CD14-positive monocyte (primary cell): ENCODE measurements at regions not wholly inside any gene's neighbourhood (a gene's known extent, or its start where the extent isn't known, plus 50 kb on each side); places are given as distances from the start of the nearest gene placed in this dataset.

ENCODE experiments used
- DNase-seq, 3 donors: peaks; one replicate each; pipeline ENCODE4 v3.0.0-alpha.2; 2011 to 2022
- H2AFZ ChIP-seq: 2 replicates; pipeline ENCODE4 v1.6.0; 2012; ENCODE audit warnings: mild to moderate bottlenecking, low read depth, low read length, inconsistent platforms; ENCODE audit not compliant: insufficient read depth, poor library complexity, severe bottlenecking
- H3K27ac ChIP-seq, 2 donors: 1 replicate in 1 of 2; 2 replicates in 1 of 2; pipeline ENCODE4 v1.5.1; 2012 to 2013; ENCODE audit warnings: low read length in 2 of 2, control low read depth in 1 of 2, inconsistent platforms in 1 of 2, low read depth in 1 of 2, mild to moderate bottlenecking in 1 of 2
- H3K27me3 ChIP-seq, 2 donors: one replicate each; pipeline versions ENCODE4 v1.6.0 to v1.6.1; 2011 to 2013; ENCODE audit warnings: low read length in 2 of 2; ENCODE audit not compliant: control insufficient read depth in 2 of 2, insufficient read depth in 2 of 2
- H3K36me3 ChIP-seq, 2 donors: replicated peaks in 1 of 2; 1 replicate in 1 of 2; 2 replicates in 1 of 2; pipeline versions ENCODE4 v1.5.1 to v1.6.1; 2012 to 2013; ENCODE audit warnings: low read length in 2 of 2, control low read depth in 1 of 2, inconsistent platforms in 1 of 2, mild to moderate bottlenecking in 1 of 2; ENCODE audit not compliant: insufficient read depth in 2 of 2, control insufficient read depth in 1 of 2
- H3K4me1 ChIP-seq, 2 donors: 1 replicate in 1 of 2; 2 replicates in 1 of 2; pipeline versions ENCODE4 v1.5.1 to v1.6.1; 2012 to 2013; ENCODE audit warnings: low read length in 2 of 2, control low read depth in 1 of 2, inconsistent platforms in 1 of 2, mild to moderate bottlenecking in 1 of 2, moderate library complexity in 1 of 2; ENCODE audit not compliant: insufficient read depth in 2 of 2, control insufficient read depth in 1 of 2
- H3K4me2 ChIP-seq: replicated peaks from 2 replicates; pipeline ENCODE3; 2012; ENCODE audit warnings: low read length, moderate library complexity, mild to moderate bottlenecking; ENCODE audit not compliant: poor library complexity, severe bottlenecking; ENCODE audit errors: extremely low read depth
- H3K4me3 ChIP-seq, 3 experiments: fragments of 200-600 bp in 1 of 3; sonication (generic) in 1 of 3; replicated peaks in 1 of 3; 1 replicate in 2 of 3; 2 replicates in 1 of 3; pipeline ENCODE4 v1.5.1; 2011 to 2013; ENCODE audit warnings: low read length in 3 of 3, mild to moderate bottlenecking in 3 of 3, control low read depth in 2 of 3, low read depth in 2 of 3, inconsistent platforms in 1 of 3, moderate library complexity in 1 of 3
- H3K79me2 ChIP-seq: 2 replicates; pipeline ENCODE4 v1.6.0; 2012; ENCODE audit warnings: mild to moderate bottlenecking, control low read depth, inconsistent platforms, low read length, moderate library complexity; ENCODE audit not compliant: insufficient read depth
- H3K9ac ChIP-seq: 2 replicates; pipeline ENCODE4 v1.6.0; 2017; ENCODE audit warnings: low read length, mild to moderate bottlenecking; ENCODE audit not compliant: insufficient read depth, poor library complexity, severe bottlenecking
- H3K9me3 ChIP-seq, 2 donors: replicated peaks in 1 of 2; 1 replicate in 1 of 2; 2 replicates in 1 of 2; pipeline versions ENCODE4 v1.5.1 to v1.6.1; 2012 to 2013; ENCODE audit warnings: low read length in 2 of 2, control low read depth in 1 of 2; ENCODE audit not compliant: control insufficient read depth in 1 of 2, insufficient read depth in 1 of 2
- H4K20me1 ChIP-seq: 2 replicates; pipeline ENCODE4 v1.6.0; 2012; ENCODE audit warnings: mild to moderate bottlenecking, low read length, control low read depth, moderate library complexity; ENCODE audit not compliant: insufficient read depth
- H3K27ac Mint-ChIP-seq, 7 donors: one replicate each; pipeline ENCODE4 v1.8.0; 2020; ENCODE audit warnings: mild to moderate bottlenecking in 7 of 7, mixed read lengths in 7 of 7, moderate library complexity in 6 of 7, inconsistent platforms in 2 of 7
- H3K27me3 Mint-ChIP-seq, 3 donors: one replicate each; pipeline ENCODE4 v1.8.0; 2021 to 2022; ENCODE audit warnings: low read depth in 3 of 3, mild to moderate bottlenecking in 3 of 3, mixed read lengths in 3 of 3, moderate library complexity in 3 of 3, inconsistent platforms in 1 of 3
- H3K36me3 Mint-ChIP-seq, 2 donors: one replicate each; pipeline ENCODE4 v1.8.0; 2020; ENCODE audit warnings: mixed read lengths in 2 of 2, inconsistent platforms in 1 of 2, mild to moderate bottlenecking in 1 of 2
- H3K4me1 Mint-ChIP-seq: one replicate; pipeline ENCODE4 v1.8.0; 2020; ENCODE audit warnings: mild to moderate bottlenecking, mixed read lengths
- H3K4me3 Mint-ChIP-seq, 2 donors: one replicate each; pipeline ENCODE4 v1.8.0; 2020; ENCODE audit warnings: mild to moderate bottlenecking in 2 of 2, mixed read lengths in 2 of 2, moderate library complexity in 1 of 2
- H3K9me3 Mint-ChIP-seq, 7 donors: one replicate each; pipeline ENCODE4 v1.8.0; 2020 to 2022; ENCODE audit warnings: mixed read lengths in 7 of 7, mild to moderate bottlenecking in 6 of 7, moderate library complexity in 6 of 7, inconsistent platforms in 2 of 7
- CTCF ChIP-seq: fragments of 200-600 bp; IDR thresholded peaks from one replicate; pipeline ENCODE4 v1.8.0; 2022; ENCODE audit warnings: antibody characterized with exemption, mild to moderate bottlenecking
- WGBS: methylation state at CpG from one replicate; pipeline ENCODE4 v1.1.5; 2013; ENCODE audit warnings: missing lambda C conversion rate; ENCODE audit not compliant: insufficient coverage; 5-methylcytosine and 5-hydroxymethylcytosine counted together
- intact Hi-C, 2 donors: fragments of 100-400 bp; cut with micrococcal nuclease; formaldehyde crosslinking; loops; one replicate each; pipeline versions ENCODE4 v1.15.0 to v1.15.1; 2023

DNA sequence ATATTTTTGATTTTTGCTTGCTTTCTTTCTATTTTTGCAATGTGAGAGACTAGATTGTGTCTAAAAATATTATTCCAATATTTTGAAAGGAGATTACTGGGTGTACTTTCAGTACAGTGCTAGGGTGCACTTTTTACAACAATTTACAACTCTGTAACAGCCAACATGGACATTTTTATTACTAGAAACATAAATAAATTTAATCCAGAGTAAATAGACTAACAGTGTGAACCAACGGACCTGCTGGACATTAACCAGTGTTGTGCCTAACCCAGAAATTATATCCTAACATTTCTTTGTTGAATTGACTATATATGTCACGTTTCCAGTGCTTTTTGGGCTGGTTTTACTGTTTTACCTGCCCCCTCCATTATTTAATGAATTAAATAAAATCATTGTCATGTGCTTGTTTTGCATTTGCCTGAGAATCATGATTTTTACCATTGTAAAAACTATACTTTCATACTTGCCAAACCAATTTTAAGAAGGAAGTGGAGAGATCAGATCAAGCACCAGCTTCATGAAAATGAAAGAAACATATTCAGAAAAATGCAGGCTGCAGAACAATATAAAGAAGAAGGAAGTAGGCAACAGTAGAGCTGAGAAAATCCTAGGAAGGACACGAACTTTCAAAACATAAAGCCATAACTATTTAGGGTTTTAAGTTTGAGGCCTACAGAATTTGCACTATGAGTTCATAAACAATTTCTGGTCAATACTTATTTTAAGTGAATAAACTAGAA is 400.8 kb upstream of the PIK3R1 start:
- no peak overlapping the region for H3K4me2 ChIP-seq
- no CpG with 5 or more reads among the region's 3 CpGs for WGBS
- no peaks in the 10 kb centered on the region for H3K36me3 ChIP-seq
- Mint-ChIP-seq H3K27me3 (peaks cover 0 to 2% (median 1%) of the 10 kb centered on the region in 3 donors), H3K36me3 (no peaks in the 10 kb centered on the region), H3K27ac (no peak overlapping the region), H3K4me1 (peaks cover 4% of the 10 kb centered on the region), H3K9me3 (peaks cover 0 to 10% (median 6%) of the 10 kb centered on the region in 7 donors), H3K4me3 (no peak overlapping the region)
- DNase-seq: no peak
- peaks cover 0 to 3% of the 10 kb centered on the region in 2 donors for H3K9me3 ChIP-seq
- H2AFZ ChIP-seq: no peak overlapping the region
- no peaks in the 10 kb centered on the region for H4K20me1 ChIP-seq
- intact Hi-C loops: no loop called here
- no peaks in the 10 kb centered on the region for H3K79me2 ChIP-seq
- H3K27ac ChIP-seq: no peak overlapping the region
- H3K4me1 ChIP-seq: no peaks in the 10 kb centered on the region
- no peak for TF ChIP-seq CTCF
- no peaks in the 10 kb centered on the region for H3K27me3 ChIP-seq
- H3K4me3 ChIP-seq: no peak overlapping the region
- H3K9ac ChIP-seq: no peak overlapping the region

- Histone ChIP-seq H3K27me3 (no peaks in the 10 kb centered on the region), H3K9ac (no peak overlapping the region), H3K27ac (no peak overlapping the region), H3K4me2 (no peak overlapping the region), H3K79me2 (no peaks in the 10 kb centered on the region), H3K4me3 (no peak overlapping the region), H4K20me1 (no peaks in the 10 kb centered on the region), H3K4me1 (no peaks in the 10 kb centered on the region), H2AFZ (no peak overlapping the region), H3K36me3 (no peaks in the 10 kb centered on the region), H3K9me3 (peaks cover 0 to 3% of the 10 kb centered on the region in 2 donors)
- Mint-ChIP-seq H3K4me1 (peaks cover 4% of the 10 kb centered on the region), H3K36me3 (no peaks in the 10 kb centered on the region), H3K27ac (peak overlapping the region in 1 of 7 donors; percentile 4), H3K9me3 (peaks cover 0 to 10% (median 4%) of the 10 kb centered on the region in 7 donors), H3K4me3 (no peak overlapping the region), H3K27me3 (peaks cover 0 to 2% (median 0%) of the 10 kb centered on the region in 3 donors)
- no peak for TF ChIP-seq CTCF
- no peak for DNase-seq
- intact Hi-C loops: no loop called here
- 95% methylated on average over 4 of the region's 6 CpGs for WGBS
Observed at GRCh38 chr5:67813877-67814539, 401.5 kb upstream of the PIK3R1 start.
